HFFc6 (cell line): ENCODE measurements at regions not wholly inside any gene's neighbourhood (a gene's known extent, or its start where the extent isn't known, plus 50 kb on each side); places are given as distances from the start of the nearest gene placed in this dataset.

Experiments
- DNase-seq: peaks from one replicate; pipeline ENCODE4 v3.0.0-alpha.2; 2018
- H3K27ac Mint-ChIP-seq: 2 replicates; pipeline ENCODE4 v1.8.0; 2020; ENCODE audit warnings: mild to moderate bottlenecking, mixed read lengths
- H3K27me3 Mint-ChIP-seq: 2 replicates; pipeline ENCODE4 v1.8.0; 2021; ENCODE audit warnings: mild to moderate bottlenecking, moderate library complexity, mixed read lengths; ENCODE audit not compliant: insufficient read depth
- H3K36me3 Mint-ChIP-seq: 2 replicates; pipeline ENCODE4 v1.8.0; 2021; ENCODE audit warnings: low read depth, mixed read lengths
- H3K4me1 Mint-ChIP-seq: 2 replicates; pipeline ENCODE4 v1.8.0; 2020; ENCODE audit warnings: low read depth, mixed read lengths
- H3K4me3 Mint-ChIP-seq: 2 replicates; pipeline ENCODE4 v1.8.0; 2020; ENCODE audit warnings: mild to moderate bottlenecking, moderate library complexity, mixed read lengths
- H3K9me3 Mint-ChIP-seq: 2 replicates; pipeline ENCODE4 v1.8.0; 2020; ENCODE audit warnings: mild to moderate bottlenecking, mixed read lengths
- TF ChIP-seq, protein P1 (sequence below): fragments of 200-600 bp; sonication (generic); IDR thresholded peaks from 2 replicates; pipeline ENCODE4 v1.5.0; 2021; ENCODE audit warnings: antibody characterized with exemption, mild to moderate bottlenecking

- no peak for DNase-seq
- TF ChIP-seq, protein P1, sequence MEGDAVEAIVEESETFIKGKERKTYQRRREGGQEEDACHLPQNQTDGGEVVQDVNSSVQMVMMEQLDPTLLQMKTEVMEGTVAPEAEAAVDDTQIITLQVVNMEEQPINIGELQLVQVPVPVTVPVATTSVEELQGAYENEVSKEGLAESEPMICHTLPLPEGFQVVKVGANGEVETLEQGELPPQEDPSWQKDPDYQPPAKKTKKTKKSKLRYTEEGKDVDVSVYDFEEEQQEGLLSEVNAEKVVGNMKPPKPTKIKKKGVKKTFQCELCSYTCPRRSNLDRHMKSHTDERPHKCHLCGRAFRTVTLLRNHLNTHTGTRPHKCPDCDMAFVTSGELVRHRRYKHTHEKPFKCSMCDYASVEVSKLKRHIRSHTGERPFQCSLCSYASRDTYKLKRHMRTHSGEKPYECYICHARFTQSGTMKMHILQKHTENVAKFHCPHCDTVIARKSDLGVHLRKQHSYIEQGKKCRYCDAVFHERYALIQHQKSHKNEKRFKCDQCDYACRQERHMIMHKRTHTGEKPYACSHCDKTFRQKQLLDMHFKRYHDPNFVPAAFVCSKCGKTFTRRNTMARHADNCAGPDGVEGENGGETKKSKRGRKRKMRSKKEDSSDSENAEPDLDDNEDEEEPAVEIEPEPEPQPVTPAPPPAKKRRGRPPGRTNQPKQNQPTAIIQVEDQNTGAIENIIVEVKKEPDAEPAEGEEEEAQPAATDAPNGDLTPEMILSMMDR, result no peak
- no peaks in the 10 kb centered on the region for H3K4me1 Mint-ChIP-seq
- H3K4me3 Mint-ChIP-seq, result no peak overlapping the region
- H3K9me3 Mint-ChIP-seq, result no peaks in the 10 kb centered on the region
- H3K36me3 Mint-ChIP-seq, result no peaks in the 10 kb centered on the region
- H3K27me3 Mint-ChIP-seq, result peaks cover 49% of the 10 kb centered on the region
- H3K27ac Mint-ChIP-seq, result no peak overlapping the region
Observed at GRCh38 chr1:114208106-114208505, 54.4 kb upstream of the SYT6 start.

DNA sequence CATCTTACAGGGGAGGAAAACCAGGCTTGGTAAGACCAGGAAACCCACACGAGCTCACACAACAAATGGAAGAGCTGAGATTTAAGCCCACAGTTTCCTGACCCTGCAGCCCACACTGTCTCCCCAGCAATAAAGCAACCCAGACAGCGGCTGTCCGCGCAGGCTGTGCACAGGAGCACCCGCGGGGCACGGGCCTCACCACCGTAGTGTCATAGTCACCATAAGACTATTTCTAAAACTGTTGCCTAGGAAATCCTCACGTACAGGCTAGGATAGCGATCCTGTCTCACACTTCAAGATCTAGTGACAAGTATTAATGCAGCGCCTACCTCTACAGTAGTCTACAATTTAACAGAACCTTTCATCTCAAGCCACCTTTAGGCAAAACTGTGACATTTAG lies 54.0 kb upstream of the SYT6 start:
- H3K27me3 Mint-ChIP-seq, result peaks cover 44% of the 10 kb centered on the region
- DNase-seq, result no peak
- H3K4me1 Mint-ChIP-seq, result no peaks in the 10 kb centered on the region

GRCh38 chr1:114206392-114206791 lies 52.7 kb upstream of the SYT6 start:
- Mint-ChIP-seq H3K27ac (no peak overlapping the region), H3K27me3 (peaks cover 41% of the 10 kb centered on the region), H3K36me3 (no peaks in the 10 kb centered on the region), H3K4me3 (no peak overlapping the region), H3K4me1 (no peaks in the 10 kb centered on the region), H3K9me3 (no peaks in the 10 kb centered on the region)
- TF ChIP-seq, protein P1, result no peak
- DNase-seq, result no peak

More for the DNA sequence above, 54.0 kb upstream of the SYT6 start:
- no peaks in the 10 kb centered on the region for H3K9me3 Mint-ChIP-seq
- H3K27ac Mint-ChIP-seq, result no peak overlapping the region
- TF ChIP-seq, protein P1, result no peak
- H3K4me3 Mint-ChIP-seq, result no peak overlapping the region
- no peaks in the 10 kb centered on the region for H3K36me3 Mint-ChIP-seq

DNA sequence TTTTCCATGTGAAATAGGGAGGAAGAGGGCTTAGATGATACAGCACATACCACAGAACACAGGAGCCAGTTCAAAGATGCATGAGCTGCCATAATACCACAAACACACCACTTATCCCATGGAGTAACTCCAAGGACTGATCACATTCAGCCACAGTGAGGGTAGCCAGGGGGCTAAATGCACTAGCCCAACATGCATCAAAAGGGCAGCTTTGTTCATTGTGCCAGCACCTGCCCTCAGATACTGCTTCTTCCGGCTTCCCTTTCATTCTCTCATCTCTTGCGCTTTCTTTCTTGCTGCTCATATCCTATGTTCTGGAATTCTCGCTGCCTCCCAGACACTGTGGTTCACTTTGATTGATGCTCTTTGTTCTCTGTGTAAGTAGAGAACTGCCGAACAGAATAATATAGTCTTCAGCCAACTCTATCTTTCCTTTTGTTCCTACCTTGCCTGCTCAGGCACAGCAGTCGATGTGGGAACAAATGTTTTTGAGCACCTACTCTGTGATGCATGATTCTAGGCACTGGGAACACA lies 50.0 kb upstream of the SYT6 start:
- no peak for DNase-seq
- no peak overlapping the region for H3K27ac Mint-ChIP-seq
- H3K4me3 Mint-ChIP-seq, result no peak overlapping the region
- no peaks in the 10 kb centered on the region for H3K4me1 Mint-ChIP-seq
- TF ChIP-seq, protein P1, result no peak
- H3K27me3 Mint-ChIP-seq, result peaks cover 37% of the 10 kb centered on the region
- no peaks in the 10 kb centered on the region for H3K9me3 Mint-ChIP-seq
- no peaks in the 10 kb centered on the region for H3K36me3 Mint-ChIP-seq
